Esophagus muscularis mucosa (tissue), 4 donors: ENCODE measurements at regions not wholly inside any gene's neighbourhood (a gene's known extent, or its start where the extent isn't known, plus 50 kb on each side); places are given as distances from the start of the nearest gene placed in this dataset.

Experiments used
- EP300 ChIP-seq: sonication (generic); formaldehyde crosslinking; IDR thresholded peaks from one replicate; pipeline ENCODE4 v1.6.1; 2017; ENCODE audit warnings: antibody characterized with exemption
- POLR2A ChIP-seq: fragments of 450-650 bp; IDR thresholded peaks from one replicate; pipeline ENCODE4 v1.6.1; 2017; ENCODE audit warnings: antibody characterized with exemption, moderate library complexity, mild to moderate bottlenecking, low read depth
- POLR2AphosphoS5 ChIP-seq, 2 donors: sonication (generic); formaldehyde crosslinking; IDR thresholded peaks; one replicate each; pipeline ENCODE4 v1.6.1; 2017; ENCODE audit warnings: antibody characterized with exemption in 2 of 2
- TF ChIP-seq, protein P1 (sequence below), 3 experiments: fragments of 200-600 bp in 2 of 3; fragments of 450-650 bp in 1 of 3; sonication (generic) in 2 of 3; IDR thresholded peaks; one replicate each; pipeline ENCODE4 v1.5.1; 2017 to 2019; ENCODE audit warnings: antibody characterized with exemption in 3 of 3, mild to moderate bottlenecking in 2 of 3, moderate library complexity in 1 of 3

DNA sequence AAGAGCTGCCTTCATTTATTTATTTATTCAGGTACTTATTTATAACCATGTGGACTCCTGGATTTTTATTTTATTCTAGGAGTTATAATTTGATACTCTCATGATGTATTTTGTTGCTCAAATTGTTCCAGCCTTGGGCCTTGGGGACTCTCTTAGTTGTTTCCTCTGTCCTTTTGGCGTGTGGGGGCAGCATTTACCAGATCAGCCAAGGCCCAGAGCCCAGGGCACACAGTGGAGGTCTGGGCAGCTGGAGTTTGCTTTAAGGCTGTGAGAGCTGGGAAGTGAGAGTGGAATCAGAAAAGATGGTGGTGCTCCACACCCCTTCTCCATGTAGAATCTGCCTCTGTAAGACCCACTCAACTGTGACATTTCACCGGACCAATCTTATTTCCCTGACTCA, 398.9 kb downstream of the RPS24 start:
- TF ChIP-seq, protein P1, sequence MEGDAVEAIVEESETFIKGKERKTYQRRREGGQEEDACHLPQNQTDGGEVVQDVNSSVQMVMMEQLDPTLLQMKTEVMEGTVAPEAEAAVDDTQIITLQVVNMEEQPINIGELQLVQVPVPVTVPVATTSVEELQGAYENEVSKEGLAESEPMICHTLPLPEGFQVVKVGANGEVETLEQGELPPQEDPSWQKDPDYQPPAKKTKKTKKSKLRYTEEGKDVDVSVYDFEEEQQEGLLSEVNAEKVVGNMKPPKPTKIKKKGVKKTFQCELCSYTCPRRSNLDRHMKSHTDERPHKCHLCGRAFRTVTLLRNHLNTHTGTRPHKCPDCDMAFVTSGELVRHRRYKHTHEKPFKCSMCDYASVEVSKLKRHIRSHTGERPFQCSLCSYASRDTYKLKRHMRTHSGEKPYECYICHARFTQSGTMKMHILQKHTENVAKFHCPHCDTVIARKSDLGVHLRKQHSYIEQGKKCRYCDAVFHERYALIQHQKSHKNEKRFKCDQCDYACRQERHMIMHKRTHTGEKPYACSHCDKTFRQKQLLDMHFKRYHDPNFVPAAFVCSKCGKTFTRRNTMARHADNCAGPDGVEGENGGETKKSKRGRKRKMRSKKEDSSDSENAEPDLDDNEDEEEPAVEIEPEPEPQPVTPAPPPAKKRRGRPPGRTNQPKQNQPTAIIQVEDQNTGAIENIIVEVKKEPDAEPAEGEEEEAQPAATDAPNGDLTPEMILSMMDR (IDR thresholded peaks at IDR 0.05), result no peak
- no peak for TF ChIP-seq POLR2AphosphoS5 (IDR thresholded peaks at IDR 0.05)
- no peak for TF ChIP-seq POLR2A
- TF ChIP-seq EP300, result no peak
